PC-3 (cell line): ENCODE measurements at regions not wholly inside any gene's neighbourhood (a gene's known extent, or its start where the extent isn't known, plus 50 kb on each side); places are given as distances from the start of the nearest gene placed in this dataset.

Experiments used
- ATAC-seq: fragments of 200-7000 bp; cut with Tn5 transposase; 2 replicates; pipeline ENCODE4 v1.9.1; 2020; ENCODE audit warnings: mild to moderate bottlenecking, moderate library complexity
- BruUV-seq: library from RNA; stranded (reverse); fragments of 400-500 nt; replicated peaks from 2 replicates; lab custom pipeline; 2021; lab: Mats Ljungman, UMichigan
- CTCF ChIA-PET: fragments of 300-600 bp; sonication (Branson Sonifier 250); formaldehyde crosslinking; loops from one replicate; lab custom pipeline; 2022; ENCODE audit warnings: antibody characterized with exemption; lab: Charles Lee
- POLR2A ChIA-PET: fragments of 300-600 bp; sonication (Branson Sonifier 250); formaldehyde crosslinking; loops from one replicate; lab custom pipeline; 2022; ENCODE audit warnings: antibody characterized with exemption; ENCODE audit not compliant: unreplicated experiment; lab: Charles Lee
- DNase-seq: peaks from one replicate; pipeline ENCODE4 v3.0.0-alpha.2; 2015
- H2AFZ ChIP-seq: fragments of 300-600 bp; sonication (generic); 2 replicates; pipeline ENCODE4 v1.6.0; 2016; ENCODE audit warnings: antibody characterized with exemption, low read length
- H3F3A ChIP-seq: fragments of 300-600 bp; sonication (generic); one replicate; pipeline ENCODE4 v1.6.0; 2017; ENCODE audit warnings: antibody characterized with exemption, low read length, control low read depth, mild to moderate bottlenecking; ENCODE audit not compliant: unreplicated experiment
- H3K27ac ChIP-seq: fragments of 300-600 bp; sonication (generic); 2 replicates; pipeline ENCODE4 v1.5.1; 2016; ENCODE audit warnings: mild to moderate bottlenecking, low read length
- H3K27me3 ChIP-seq: fragments of 300-600 bp; sonication (generic); 2 replicates; pipeline ENCODE4 v1.6.1; 2016; ENCODE audit warnings: low read length, mixed read lengths
- H3K36me3 ChIP-seq: fragments of 300-600 bp; sonication (generic); 2 replicates; pipeline ENCODE4 v1.6.1; 2016; ENCODE audit warnings: low read depth, mixed run types, low read length, mixed read lengths
- H3K4me1 ChIP-seq: fragments of 300-600 bp; sonication (generic); 2 replicates; pipeline ENCODE4 v1.5.1; 2016; ENCODE audit warnings: low read length; ENCODE audit not compliant: insufficient read depth
- H3K4me2 ChIP-seq: fragments of 300-600 bp; sonication (generic); 2 replicates; pipeline ENCODE4 v1.6.0; 2016; ENCODE audit warnings: low read length
- H3K4me3 ChIP-seq: fragments of 300-600 bp; sonication (generic); 2 replicates; pipeline ENCODE4 v1.5.1; 2016; ENCODE audit warnings: mild to moderate bottlenecking, low read length, mixed read lengths
- H3K79me2 ChIP-seq: fragments of 300-600 bp; sonication (generic); 2 replicates; pipeline ENCODE4 v1.6.1; 2017; ENCODE audit warnings: low read length, mixed read lengths
- H3K9ac ChIP-seq: fragments of 300-600 bp; sonication (generic); 2 replicates; pipeline ENCODE4 v1.6.0; 2016; ENCODE audit warnings: mild to moderate bottlenecking, low read length
- H3K9me2 ChIP-seq: fragments of 300-600 bp; sonication (generic); replicated peaks from 2 replicates; pipeline ENCODE4 v1.6.1; 2016; ENCODE audit warnings: mixed run types, low read length, mixed read lengths
- H3K9me3 ChIP-seq: fragments of 300-600 bp; sonication (generic); 2 replicates; pipeline ENCODE4 v1.6.1; 2016; ENCODE audit warnings: low read length, mixed read lengths
- H4K20me1 ChIP-seq: fragments of 300-600 bp; sonication (generic); 2 replicates; pipeline ENCODE4 v1.6.1; 2016; ENCODE audit warnings: low read length, mixed read lengths
- EZH2 ChIP-seq: fragments of 300-600 bp; sonication (generic); IDR thresholded peaks from one replicate; pipeline ENCODE4 v1.6.1; 2017; ENCODE audit warnings: antibody characterized with exemption, mild to moderate bottlenecking, low read length; ENCODE audit not compliant: unreplicated experiment
- EZH2phosphoT487 ChIP-seq: fragments of 300-600 bp; sonication (generic); IDR thresholded peaks from 2 replicates; pipeline ENCODE4 v1.6.1; 2018; ENCODE audit warnings: mild to moderate bottlenecking, antibody characterized with exemption, low read length, borderline replicate concordance
- intact Hi-C: fragments of 100-400 bp; cut with micrococcal nuclease; formaldehyde crosslinking; loops from 2 replicates; pipeline ENCODE4 v1.9.0; 2023
- TF ChIP-seq, protein P1 (sequence below): fragments of 300-600 bp; sonication (generic); conservative IDR thresholded peaks from 2 replicates; pipeline ENCODE4 v1.5.1; 2017; ENCODE audit warnings: antibody characterized with exemption, low read depth, mild to moderate bottlenecking, low read length

GRCh38 chr20:16944745-16945144, 196.6 kb downstream of the OTOR start:
- ChIA-PET POLR2A (no interaction called here), CTCF (no interaction called here)
- H4K20me1 ChIP-seq: no peaks in the 10 kb centered on the region
- peaks cover 35% of the 10 kb centered on the region for H3K27me3 ChIP-seq
- H3K4me1 ChIP-seq: no peaks in the 10 kb centered on the region
- H3K4me3 ChIP-seq: no peak overlapping the region
- ATAC-seq: no peak
- no peaks in the 10 kb centered on the region for H3K79me2 ChIP-seq
- DNase-seq: no peak
- no peak overlapping the region for H3K4me2 ChIP-seq
- TF ChIP-seq, protein P1, sequence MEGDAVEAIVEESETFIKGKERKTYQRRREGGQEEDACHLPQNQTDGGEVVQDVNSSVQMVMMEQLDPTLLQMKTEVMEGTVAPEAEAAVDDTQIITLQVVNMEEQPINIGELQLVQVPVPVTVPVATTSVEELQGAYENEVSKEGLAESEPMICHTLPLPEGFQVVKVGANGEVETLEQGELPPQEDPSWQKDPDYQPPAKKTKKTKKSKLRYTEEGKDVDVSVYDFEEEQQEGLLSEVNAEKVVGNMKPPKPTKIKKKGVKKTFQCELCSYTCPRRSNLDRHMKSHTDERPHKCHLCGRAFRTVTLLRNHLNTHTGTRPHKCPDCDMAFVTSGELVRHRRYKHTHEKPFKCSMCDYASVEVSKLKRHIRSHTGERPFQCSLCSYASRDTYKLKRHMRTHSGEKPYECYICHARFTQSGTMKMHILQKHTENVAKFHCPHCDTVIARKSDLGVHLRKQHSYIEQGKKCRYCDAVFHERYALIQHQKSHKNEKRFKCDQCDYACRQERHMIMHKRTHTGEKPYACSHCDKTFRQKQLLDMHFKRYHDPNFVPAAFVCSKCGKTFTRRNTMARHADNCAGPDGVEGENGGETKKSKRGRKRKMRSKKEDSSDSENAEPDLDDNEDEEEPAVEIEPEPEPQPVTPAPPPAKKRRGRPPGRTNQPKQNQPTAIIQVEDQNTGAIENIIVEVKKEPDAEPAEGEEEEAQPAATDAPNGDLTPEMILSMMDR: no peak
- H3F3A ChIP-seq: no peaks in the 10 kb centered on the region
- H3K27ac ChIP-seq: no peak overlapping the region
- H3K9ac ChIP-seq: no peak overlapping the region
- intact Hi-C loops: no loop called here
- no TSS peak for BruUV-seq
- no peak overlapping the region for H2AFZ ChIP-seq
- no peaks in the 10 kb centered on the region for H3K9me2 ChIP-seq
- no peaks in the 10 kb centered on the region for H3K36me3 ChIP-seq
- H3K9me3 ChIP-seq: no peaks in the 10 kb centered on the region

GRCh38 chr20:16945619-16946018, 197.5 kb downstream of the OTOR start:
- Histone ChIP-seq H4K20me1 (no peaks in the 10 kb centered on the region), H3K79me2 (no peaks in the 10 kb centered on the region), H3K4me1 (no peaks in the 10 kb centered on the region), H3K36me3 (no peaks in the 10 kb centered on the region), H3K27ac (no peak overlapping the region), H3K4me2 (no peak overlapping the region), H3F3A (no peaks in the 10 kb centered on the region), H3K27me3 (peaks cover 35% of the 10 kb centered on the region), H2AFZ (no peak overlapping the region), H3K9me3 (no peaks in the 10 kb centered on the region), H3K9me2 (no peaks in the 10 kb centered on the region), H3K4me3 (no peak overlapping the region), H3K9ac (no peak overlapping the region)
- CTCF ChIA-PET: no interaction called here
- no TSS peak for BruUV-seq
- ATAC-seq: no peak
- intact Hi-C loops: no loop called here
- no peak for DNase-seq
- TF ChIP-seq EZH2: no peak
- TF ChIP-seq, protein P1: no peak
- no peak for TF ChIP-seq EZH2phosphoT487
- POLR2A ChIA-PET: no interaction called here

DNA sequence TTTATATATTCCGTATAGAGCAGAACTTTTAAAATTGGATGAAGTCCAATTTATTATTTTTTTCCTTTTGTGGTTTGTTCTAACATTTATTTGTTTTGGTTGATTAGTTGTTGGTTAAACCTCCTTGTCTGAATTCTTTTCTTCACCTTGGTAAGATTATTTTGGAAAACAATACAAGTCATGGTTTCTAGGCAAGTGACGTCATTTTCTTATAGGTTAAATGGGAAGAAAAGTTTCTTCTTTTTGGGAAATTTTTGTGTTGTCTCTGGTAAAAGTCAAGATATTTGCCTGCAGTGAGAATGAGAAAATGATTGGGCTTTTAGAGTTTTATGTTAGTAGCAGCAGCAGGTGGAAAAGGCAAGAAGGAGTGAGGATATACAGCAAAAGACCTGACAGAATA, 197.9 kb downstream of the OTOR start:
- peaks cover 35% of the 10 kb centered on the region for H3K27me3 ChIP-seq
- H3K4me2 ChIP-seq: no peak overlapping the region
- ChIA-PET CTCF (no interaction called here), POLR2A (no interaction called here)
- no peak for ATAC-seq
- H3K27ac ChIP-seq: no peak overlapping the region
- H3K4me1 ChIP-seq: no peaks in the 10 kb centered on the region
- BruUV-seq: no TSS peak
- H4K20me1 ChIP-seq: no peaks in the 10 kb centered on the region
- H3F3A ChIP-seq: no peaks in the 10 kb centered on the region
- no peaks in the 10 kb centered on the region for H3K9me3 ChIP-seq
- no peak for TF ChIP-seq EZH2
- TF ChIP-seq, protein P1: no peak
- TF ChIP-seq EZH2phosphoT487: no peak
- H3K36me3 ChIP-seq: no peaks in the 10 kb centered on the region
- H3K9ac ChIP-seq: no peak overlapping the region
- DNase-seq: no peak
- intact Hi-C loops: no loop called here
- no peaks in the 10 kb centered on the region for H3K9me2 ChIP-seq
- no peaks in the 10 kb centered on the region for H3K79me2 ChIP-seq
- no peak overlapping the region for H3K4me3 ChIP-seq
- no peak overlapping the region for H2AFZ ChIP-seq
